Neuronal stem cell (in vitro differentiated cells): ENCODE measurements at regions not wholly inside any gene's neighbourhood (a gene's known extent, or its start where the extent isn't known, plus 50 kb on each side); places are given as distances from the start of the nearest gene placed in this dataset.

ENCODE experiments used
- DNase-seq: peaks from one replicate; pipeline ENCODE4 v3.0.0-alpha.2; 2013; ENCODE audit warnings: low spot score
- H2AFZ ChIP-seq: one replicate; pipeline ENCODE4 v1.6.1; 2013; ENCODE audit warnings: mild to moderate bottlenecking, low read length, inconsistent platforms
- H2AK5ac ChIP-seq: 2 replicates; pipeline ENCODE4 v1.6.1; 2013; ENCODE audit warnings: low read depth, mild to moderate bottlenecking, inconsistent platforms, low read length, moderate library complexity, mixed read lengths
- H2BK120ac ChIP-seq: 2 replicates; pipeline ENCODE4 v1.6.1; 2013; ENCODE audit warnings: low read depth, mild to moderate bottlenecking, inconsistent platforms, low read length, moderate library complexity, mixed read lengths
- H2BK12ac ChIP-seq: one replicate; pipeline ENCODE4 v1.6.1; 2013; ENCODE audit warnings: low read length, inconsistent platforms
- H2BK15ac ChIP-seq: 2 replicates; pipeline ENCODE4 v1.6.1; 2013; ENCODE audit warnings: mild to moderate bottlenecking, low read length, inconsistent platforms, mixed read lengths
- H2BK5ac ChIP-seq: one replicate; pipeline ENCODE4 v1.6.1; 2013; ENCODE audit warnings: inconsistent platforms, mild to moderate bottlenecking, low read length, moderate library complexity
- H3K14ac ChIP-seq: one replicate; pipeline ENCODE4 v1.6.1; 2013; ENCODE audit warnings: low read length, inconsistent platforms
- H3K18ac ChIP-seq: 2 replicates; pipeline ENCODE4 v1.6.1; 2013; ENCODE audit warnings: low read length, inconsistent platforms
- H3K23ac ChIP-seq: 2 replicates; pipeline ENCODE4 v1.6.1; 2013; ENCODE audit warnings: low read depth, mild to moderate bottlenecking, mixed read lengths, low read length, inconsistent platforms; ENCODE audit not compliant: poor library complexity
- H3K27ac ChIP-seq: replicated peaks from 3 replicates; pipeline ENCODE4 v1.5.1; 2013; ENCODE audit warnings: low read length, inconsistent platforms
- H3K27me3 ChIP-seq, 3 experiments: 2 replicates each; pipeline ENCODE4 v1.6.1; 2013; ENCODE audit warnings: low read length in 3 of 3, mild to moderate bottlenecking in 2 of 3, inconsistent platforms in 1 of 3, low read depth in 1 of 3, mixed read lengths in 1 of 3, moderate library complexity in 1 of 3; ENCODE audit not compliant: control insufficient read depth in 3 of 3, insufficient read depth in 3 of 3
- H3K36me3 ChIP-seq, 2 donors: replicated peaks in 1 of 2; 2 replicates each; pipeline ENCODE4 v1.6.1; 2013; ENCODE audit warnings: low read length in 2 of 2; ENCODE audit not compliant: control insufficient read depth in 2 of 2, insufficient read depth in 2 of 2
- H3K4ac ChIP-seq: 2 replicates; pipeline ENCODE4 v1.6.1; 2013; ENCODE audit warnings: inconsistent platforms, mild to moderate bottlenecking, low read length, moderate library complexity
- H3K4me1 ChIP-seq, 2 donors: 1 replicate in 1 of 2; 2 replicates in 1 of 2; pipeline ENCODE4 v1.6.1; 2013; ENCODE audit warnings: low read length in 2 of 2, low read depth in 1 of 2; ENCODE audit not compliant: control insufficient read depth in 2 of 2, insufficient read depth in 1 of 2
- H3K4me2 ChIP-seq: one replicate; pipeline ENCODE4 v1.6.1; 2013; ENCODE audit warnings: mild to moderate bottlenecking, low read length, inconsistent platforms; ENCODE audit not compliant: insufficient read depth, poor library complexity, severe bottlenecking
- H3K4me3 ChIP-seq, 2 donors: 2 replicates each; pipeline ENCODE4 v1.5.1; 2013; ENCODE audit warnings: low read length in 2 of 2, mild to moderate bottlenecking in 2 of 2, inconsistent platforms in 1 of 2, moderate library complexity in 1 of 2
- H3K79me1 ChIP-seq: one replicate; pipeline ENCODE4 v1.6.1; 2013; ENCODE audit warnings: low read depth, mild to moderate bottlenecking, inconsistent platforms, low read length, moderate library complexity
- H3K9ac ChIP-seq: one replicate; pipeline ENCODE4 v1.6.1; 2013; ENCODE audit warnings: mild to moderate bottlenecking, low read depth, low read length, inconsistent platforms; ENCODE audit not compliant: poor library complexity
- H3K9me3 ChIP-seq, 2 donors: replicated peaks in 1 of 2; 2 replicates each; pipeline versions ENCODE3 to v1.6.1; 2013; ENCODE audit warnings: low read length in 2 of 2, mild to moderate bottlenecking in 2 of 2, inconsistent platforms in 1 of 2, low read depth in 1 of 2, mixed read lengths in 1 of 2, moderate library complexity in 1 of 2; ENCODE audit not compliant: control insufficient read depth in 2 of 2, insufficient read depth in 1 of 2
- H4K8ac ChIP-seq: one replicate; pipeline ENCODE4 v1.6.1; 2013; ENCODE audit warnings: low read depth, mild to moderate bottlenecking, inconsistent platforms, low read length, moderate library complexity
- H4K91ac ChIP-seq: one replicate; pipeline ENCODE4 v1.6.1; 2013; ENCODE audit warnings: low read length, low read depth, mild to moderate bottlenecking, inconsistent platforms; ENCODE audit not compliant: poor library complexity
- WGBS, 2 donors: extraction: QIAGEN DNeasy Blood & Tissue Kit; methylation state at CpG; one replicate each; pipeline ENCODE4 v1.1.7; 2013; ENCODE audit warnings: missing lambda C conversion rate in 2 of 2, mixed read lengths in 1 of 2; ENCODE audit not compliant: insufficient read length in 2 of 2, insufficient replicate concordance in 1 of 2; ENCODE audit errors: extremely low coverage in 2 of 2; 5-methylcytosine and 5-hydroxymethylcytosine counted together

- H4K91ac ChIP-seq: no peak overlapping the region
- WGBS, 2 donors: no CpG with 5 or more reads among the region's 6 CpGs
- no peak overlapping the region for H2BK15ac ChIP-seq
- no peak overlapping the region for H2BK120ac ChIP-seq
- no peak overlapping the region for H3K27ac ChIP-seq
- H2AK5ac ChIP-seq: no peak overlapping the region
- H3K18ac ChIP-seq: peak overlapping the region; percentile 63
- H4K8ac ChIP-seq: peak overlapping the region; percentile 86
- H3K14ac ChIP-seq: no peak overlapping the region
- H3K27me3 ChIP-seq: no peaks in the 10 kb centered on the region
- H3K4ac ChIP-seq: no peak overlapping the region
- no peak for DNase-seq
- no peak overlapping the region for H3K23ac ChIP-seq
- H3K79me1 ChIP-seq: no peaks in the 10 kb centered on the region
- H3K9me3 ChIP-seq: no peaks in the 10 kb centered on the region
- H3K9ac ChIP-seq: no peak overlapping the region
- no peak overlapping the region for H2BK12ac ChIP-seq
- H3K4me1 ChIP-seq: no peaks in the 10 kb centered on the region
- no peak overlapping the region for H2AFZ ChIP-seq
- no peaks in the 10 kb centered on the region for H3K36me3 ChIP-seq
- no peak overlapping the region for H3K4me3 ChIP-seq
- H3K4me2 ChIP-seq: no peak overlapping the region
- H2BK5ac ChIP-seq: no peak overlapping the region
Observed at GRCh38 chr7:123401295-123401694, 133.1 kb downstream of the IQUB start.

GRCh38 chr7:123400196-123400595 is 134.2 kb downstream of the IQUB start:
- no peak overlapping the region for H3K27ac ChIP-seq
- no peak overlapping the region for H2BK15ac ChIP-seq
- H3K23ac ChIP-seq: no peak overlapping the region
- no peak overlapping the region for H3K4ac ChIP-seq
- no peak overlapping the region for H3K4me3 ChIP-seq
- H3K36me3 ChIP-seq: no peaks in the 10 kb centered on the region
- no peak overlapping the region for H3K4me2 ChIP-seq
- H2AK5ac ChIP-seq: no peak overlapping the region
- H3K18ac ChIP-seq: no peak overlapping the region
- H3K9ac ChIP-seq: no peak overlapping the region
- H3K9me3 ChIP-seq: no peaks in the 10 kb centered on the region
- no peak overlapping the region for H2BK5ac ChIP-seq
- no peak overlapping the region for H2AFZ ChIP-seq
- no peaks in the 10 kb centered on the region for H3K27me3 ChIP-seq
- H4K91ac ChIP-seq: no peak overlapping the region
- no peak for DNase-seq
- no peak overlapping the region for H2BK12ac ChIP-seq
- no peak overlapping the region for H4K8ac ChIP-seq
- no peaks in the 10 kb centered on the region for H3K79me1 ChIP-seq
- H2BK120ac ChIP-seq: no peak overlapping the region
- no peak overlapping the region for H3K14ac ChIP-seq
- H3K4me1 ChIP-seq: no peaks in the 10 kb centered on the region

- Histone ChIP-seq H3K27ac (no peak overlapping the region), H3K79me1 (no peaks in the 10 kb centered on the region), H3K14ac (no peak overlapping the region), H2BK5ac (no peak overlapping the region), H3K9ac (no peak overlapping the region), H2BK12ac (no peak overlapping the region), H3K4me3 (no peak overlapping the region), H3K9me3 (no peaks in the 10 kb centered on the region), H3K23ac (no peak overlapping the region), H2AK5ac (no peak overlapping the region), H4K8ac (no peak overlapping the region), H3K27me3 (no peaks in the 10 kb centered on the region), H3K4me1 (no peaks in the 10 kb centered on the region), H2BK15ac (no peak overlapping the region), H3K4me2 (no peak overlapping the region), H3K36me3 (no peaks in the 10 kb centered on the region), H3K4ac (no peak overlapping the region), H2BK120ac (no peak overlapping the region), H4K91ac (no peak overlapping the region), H2AFZ (no peak overlapping the region), H3K18ac (no peak overlapping the region)
- DNase-seq: no peak
Observed at GRCh38 chr7:123398921-123399320, 135.5 kb downstream of the IQUB start.

GRCh38 chr7:123397746-123398338 is 136.6 kb downstream of the IQUB start:
- no peak overlapping the region for H3K23ac ChIP-seq
- no peak overlapping the region for H4K8ac ChIP-seq
- H4K91ac ChIP-seq: no peak overlapping the region
- H3K9ac ChIP-seq: no peak overlapping the region
- H2BK15ac ChIP-seq: no peak overlapping the region
- H3K9me3 ChIP-seq: no peaks in the 10 kb centered on the region
- no peak overlapping the region for H2BK120ac ChIP-seq
- H3K27ac ChIP-seq: no peak overlapping the region
- no peak overlapping the region for H2AK5ac ChIP-seq
- no peak overlapping the region for H2AFZ ChIP-seq
- no peaks in the 10 kb centered on the region for H3K4me1 ChIP-seq
- no peak overlapping the region for H3K4me2 ChIP-seq
- no peak overlapping the region for H3K18ac ChIP-seq
- no peaks in the 10 kb centered on the region for H3K36me3 ChIP-seq
- H3K4me3 ChIP-seq: no peak overlapping the region
- no CpG with 5 or more reads among the region's 6 CpGs for WGBS, 2 donors
- no peak for DNase-seq
- no peak overlapping the region for H2BK5ac ChIP-seq
- no peak overlapping the region for H2BK12ac ChIP-seq
- no peak overlapping the region for H3K4ac ChIP-seq
- no peaks in the 10 kb centered on the region for H3K27me3 ChIP-seq
- H3K14ac ChIP-seq: no peak overlapping the region
- no peaks in the 10 kb centered on the region for H3K79me1 ChIP-seq
